ENCODE measurements at regions not wholly inside any gene's neighbourhood (a gene's known extent, or its start where the extent isn't known, plus 50 kb on each side); places are given as distances from the start of the nearest gene placed in this dataset.

- DNase-seq (ENCODE audit: low read depth): no peak
Observed at GRCh38 chr10:129151281-129151680, 315.8 kb upstream of the MGMT start.

GRCh38 chr10:129156406-129156805 is 310.6 kb upstream of the MGMT start:
- DNase-seq (ENCODE audit: low read depth): no peak

GRCh38 chr10:129157185-129157584 is 309.9 kb upstream of the MGMT start:
- no peak for DNase-seq (ENCODE audit: low read depth)

GRCh38 chr10:129161150-129161549 is 305.9 kb upstream of the MGMT start:
- DNase-seq (ENCODE audit: low read depth): no peak

GRCh38 chr10:129163531-129163930 is 303.5 kb upstream of the MGMT start:
- DNase-seq (ENCODE audit: low read depth): no peak

GRCh38 chr10:129165076-129165720 is 301.8 kb upstream of the MGMT start:
- no peak for DNase-seq (ENCODE audit: low read depth)

GRCh38 chr10:129165770-129166169 is 301.3 kb upstream of the MGMT start:
- DNase-seq (ENCODE audit: low read depth): no peak

- no peak for DNase-seq (ENCODE audit: low read depth)
Observed at GRCh38 chr10:129168660-129169059, 298.4 kb upstream of the MGMT start.

- DNase-seq (ENCODE audit: low read depth): no peak
Observed at GRCh38 chr10:129169115-129169514, 297.9 kb upstream of the MGMT start.

- no peak for DNase-seq (ENCODE audit: low read depth)
Observed at GRCh38 chr10:129170812-129171211, 296.2 kb upstream of the MGMT start.

GRCh38 chr10:129171812-129172211 is 295.2 kb upstream of the MGMT start:
- DNase-seq (ENCODE audit: low read depth): no peak

GRCh38 chr10:129174232-129175014 is 292.6 kb upstream of the MGMT start:
- no peak for DNase-seq (ENCODE audit: low read depth)

GRCh38 chr10:129179245-129179971 is 287.6 kb upstream of the MGMT start:
- DNase-seq (ENCODE audit: low read depth): no peak

- no peak for DNase-seq (ENCODE audit: low read depth)
Observed at GRCh38 chr10:129179972-129180678, 286.9 kb upstream of the MGMT start.

- no peak for DNase-seq (ENCODE audit: low read depth)
Observed at GRCh38 chr10:129184196-129184595, 282.8 kb upstream of the MGMT start.

- DNase-seq (ENCODE audit: low read depth): no peak
Observed at GRCh38 chr10:129187331-129187730, 279.7 kb upstream of the MGMT start.

GRCh38 chr10:129191797-129192196 is 275.2 kb upstream of the MGMT start:
- DNase-seq (ENCODE audit: low read depth): no peak

GRCh38 chr10:129192344-129193128 is 274.5 kb upstream of the MGMT start:
- no peak for DNase-seq (ENCODE audit: low read depth)

GRCh38 chr10:129193148-129193547 is 273.9 kb upstream of the MGMT start:
- no peak for DNase-seq (ENCODE audit: low read depth)

- DNase-seq (ENCODE audit: low read depth): no peak
Observed at GRCh38 chr10:129194181-129194870, 272.7 kb upstream of the MGMT start.

GRCh38 chr10:129199826-129200225 is 267.2 kb upstream of the MGMT start:
- DNase-seq (ENCODE audit: low read depth): no peak
